ENCODE measurements at regions not wholly inside any gene's neighbourhood (a gene's known extent, or its start where the extent isn't known, plus 50 kb on each side); places are given as distances from the start of the nearest gene placed in this dataset.
"Not testable (repeated sequence)": the region's sequence is repeated elsewhere in the genome, so short reads cannot be mapped to it uniquely, and the experiment has no call there.

- not testable (repeated sequence) for DNase-seq
Observed at GRCh38 chr6:57989520-57990080, 672.2 kb downstream of the PRIM2 start.

GRCh38 chr6:57998858-57999619 is 681.6 kb downstream of the PRIM2 start:
- not testable (repeated sequence) for DNase-seq

GRCh38 chr6:58000233-58000632 is 682.8 kb downstream of the PRIM2 start:
- DNase-seq: not testable (repeated sequence)

GRCh38 chr6:58003417-58004167 is 686.2 kb downstream of the PRIM2 start:
- not testable (repeated sequence) for DNase-seq

GRCh38 chr6:58007334-58008000 is 690.0 kb downstream of the PRIM2 start:
- not testable (repeated sequence) for DNase-seq

GRCh38 chr6:58008001-58008335 is 690.5 kb downstream of the PRIM2 start:
- DNase-seq: not testable (repeated sequence)

- not testable (repeated sequence) for DNase-seq
Observed at GRCh38 chr6:58011954-58012600, 694.6 kb downstream of the PRIM2 start.

- DNase-seq: not testable (repeated sequence)
Observed at GRCh38 chr6:58016614-58017013, 699.2 kb downstream of the PRIM2 start.

- DNase-seq: not testable (repeated sequence)
Observed at GRCh38 chr6:58028188-58028587, 710.8 kb downstream of the PRIM2 start.

- not testable (repeated sequence) for DNase-seq
Observed at GRCh38 chr6:58038213-58038612, 720.8 kb downstream of the PRIM2 start.

- DNase-seq: not testable (repeated sequence)
Observed at GRCh38 chr6:58046584-58046983, 729.2 kb downstream of the PRIM2 start.

GRCh38 chr6:58047389-58047788 is 730.0 kb downstream of the PRIM2 start:
- not testable (repeated sequence) for DNase-seq

GRCh38 chr6:58047865-58048264 is 730.4 kb downstream of the PRIM2 start:
- peak; percentile 3 for DNase-seq

- DNase-seq: not testable (repeated sequence)
Observed at GRCh38 chr6:58055465-58056176, 738.2 kb downstream of the PRIM2 start.

GRCh38 chr6:58059701-58060100 is 742.3 kb downstream of the PRIM2 start:
- not testable (repeated sequence) for DNase-seq

- DNase-seq: not testable (repeated sequence)
Observed at GRCh38 chr6:58063542-58063941, 746.1 kb downstream of the PRIM2 start.

GRCh38 chr6:58067867-58068548 is 750.6 kb downstream of the PRIM2 start:
- DNase-seq: not testable (repeated sequence)

- no peak for DNase-seq
Observed at GRCh38 chr6:58073263-58073662, 755.8 kb downstream of the PRIM2 start.

- DNase-seq: not testable (repeated sequence)
Observed at GRCh38 chr6:58090067-58090466, 772.6 kb downstream of the PRIM2 start.

GRCh38 chr6:58097251-58097650 is 779.8 kb downstream of the PRIM2 start:
- not testable (repeated sequence) for DNase-seq

GRCh38 chr6:58113960-58114359 is 796.5 kb downstream of the PRIM2 start:
- no peak for DNase-seq

All from NCI-H1105 treated with DMSO at 0.1 percent for 48 hours (cell line).